ENCODE measurements at regions not wholly inside any gene's neighbourhood (a gene's known extent, or its start where the extent isn't known, plus 50 kb on each side); places are given as distances from the start of the nearest gene placed in this dataset.

DNA sequence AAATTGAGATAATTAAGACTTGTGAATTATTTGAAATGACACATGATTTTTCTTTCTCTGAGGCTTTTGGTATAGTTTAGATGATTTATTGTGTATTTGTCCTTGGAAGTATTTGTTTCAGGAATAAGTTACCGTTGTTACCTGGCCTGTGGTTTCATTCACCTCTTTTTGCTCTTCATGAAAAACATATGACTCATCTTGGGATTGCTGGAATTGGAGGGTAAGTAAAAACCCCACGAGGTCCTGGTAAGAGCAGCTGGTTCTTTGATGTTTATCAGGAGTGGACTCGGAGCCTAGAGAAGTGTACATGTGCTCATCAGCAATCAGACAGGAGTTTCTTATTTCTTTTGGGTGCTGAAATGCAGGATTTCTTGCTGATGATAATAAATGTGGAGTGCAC lies 275.3 kb downstream of the PSAT1 start:
- Histone ChIP-seq H2AFZ (ENCODE audit: low read length) (no peak overlapping the region), H3K27ac (ENCODE audit: insufficient read depth, low read length) (no peak overlapping the region), H3K9me3 (ENCODE audit: control insufficient read depth, insufficient read depth, low read depth, low read length) (no peaks in the 10 kb centered on the region), H3K79me2 (ENCODE audit: control insufficient read depth, insufficient read depth, low read length) (no peaks in the 10 kb centered on the region), H3K4me1 (ENCODE audit: control insufficient read depth, extremely low read depth, insufficient read depth, low read length) (no peaks in the 10 kb centered on the region), H3K27me3 (ENCODE audit: control insufficient read depth, insufficient read depth, low read length) (no peaks in the 10 kb centered on the region), H4K20me1 (ENCODE audit: control insufficient read depth, extremely low read depth, insufficient read depth, low read length) (no peaks in the 10 kb centered on the region), H3K9ac (ENCODE audit: insufficient read depth, low read length) (no peak overlapping the region), H3K4me2 (ENCODE audit: extremely low read depth, insufficient read depth, low read length) (no peak overlapping the region), H3K36me3 (ENCODE audit: control insufficient read depth, insufficient read depth, low read length) (no peaks in the 10 kb centered on the region), H3K4me3 (replicated peaks in 1 of 4; ENCODE audit: control extremely low read depth in 1 of 4, insufficient read depth in 1 of 4, low read depth in 3 of 4, low read length in 4 of 4) (no peak overlapping the region)
- no peak for DNase-seq (ENCODE audit: low read depth in 2 of 2)
- TF ChIP-seq CTCF (conservative IDR thresholded peaks at IDR 0.05 in 1 of 2, IDR thresholded peaks at IDR 0.05 in 1 of 2; ENCODE audit: low read depth in 1 of 2, low read length in 2 of 2) (no peak), EZH2 (IDR thresholded peaks at IDR 0.05; ENCODE audit: low read length, missing control alignments) (no peak)

DNA sequence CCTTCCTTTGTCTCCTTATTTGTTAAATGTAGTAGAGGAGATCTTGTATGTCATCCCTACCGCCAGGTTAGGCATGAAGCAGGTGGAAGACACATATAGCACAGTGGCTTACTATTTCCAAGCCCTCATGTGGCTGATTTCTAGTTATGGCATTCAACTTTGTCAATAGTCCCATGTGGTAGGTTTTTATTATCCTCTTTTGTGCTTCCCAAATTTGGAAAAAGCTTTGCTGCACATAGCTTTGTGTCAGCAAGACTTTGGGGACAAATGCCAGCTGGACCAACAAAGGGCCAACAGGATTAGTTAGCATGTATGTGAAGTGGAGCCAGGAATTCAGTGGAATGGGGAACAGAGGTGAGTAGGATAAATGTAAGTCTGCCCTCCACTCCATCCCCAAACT lies 276.3 kb downstream of the PSAT1 start:
- Histone ChIP-seq H3K4me3 (replicated peaks in 1 of 4; ENCODE audit: control extremely low read depth in 1 of 4, insufficient read depth in 1 of 4, low read depth in 3 of 4, low read length in 4 of 4) (no peak overlapping the region), H2AFZ (ENCODE audit: low read length) (no peak overlapping the region), H3K4me1 (ENCODE audit: control insufficient read depth, extremely low read depth, insufficient read depth, low read length) (no peaks in the 10 kb centered on the region), H3K9me3 (ENCODE audit: control insufficient read depth, insufficient read depth, low read depth, low read length) (no peaks in the 10 kb centered on the region), H3K4me2 (ENCODE audit: extremely low read depth, insufficient read depth, low read length) (no peak overlapping the region), H3K9ac (ENCODE audit: insufficient read depth, low read length) (no peak overlapping the region), H3K27me3 (ENCODE audit: control insufficient read depth, insufficient read depth, low read length) (no peaks in the 10 kb centered on the region), H3K27ac (ENCODE audit: insufficient read depth, low read length) (no peak overlapping the region), H3K36me3 (ENCODE audit: control insufficient read depth, insufficient read depth, low read length) (no peaks in the 10 kb centered on the region), H3K79me2 (ENCODE audit: control insufficient read depth, insufficient read depth, low read length) (no peaks in the 10 kb centered on the region), H4K20me1 (ENCODE audit: control insufficient read depth, extremely low read depth, insufficient read depth, low read length) (no peaks in the 10 kb centered on the region)
- DNase-seq (ENCODE audit: low read depth in 2 of 2) = no peak
- TF ChIP-seq CTCF (conservative IDR thresholded peaks at IDR 0.05 in 1 of 2, IDR thresholded peaks at IDR 0.05 in 1 of 2; ENCODE audit: low read depth in 1 of 2, low read length in 2 of 2) = no peak
- TF ChIP-seq EZH2 (IDR thresholded peaks at IDR 0.05; ENCODE audit: low read length, missing control alignments) = no peak

GRCh38 chr9:78573669-78574068 lies 276.7 kb downstream of the PSAT1 start:
- Histone ChIP-seq H4K20me1 (ENCODE audit: control insufficient read depth, extremely low read depth, insufficient read depth, low read length) (no peaks in the 10 kb centered on the region), H3K36me3 (ENCODE audit: control insufficient read depth, insufficient read depth, low read length) (no peaks in the 10 kb centered on the region), H3K79me2 (ENCODE audit: control insufficient read depth, insufficient read depth, low read length) (no peaks in the 10 kb centered on the region), H3K4me1 (ENCODE audit: control insufficient read depth, extremely low read depth, insufficient read depth, low read length) (no peaks in the 10 kb centered on the region), H3K27me3 (ENCODE audit: control insufficient read depth, insufficient read depth, low read length) (no peaks in the 10 kb centered on the region), H3K9ac (ENCODE audit: insufficient read depth, low read length) (no peak overlapping the region), H2AFZ (ENCODE audit: low read length) (no peak overlapping the region), H3K4me2 (ENCODE audit: extremely low read depth, insufficient read depth, low read length) (no peak overlapping the region), H3K9me3 (ENCODE audit: control insufficient read depth, insufficient read depth, low read depth, low read length) (no peaks in the 10 kb centered on the region), H3K4me3 (replicated peaks in 1 of 4; ENCODE audit: control extremely low read depth in 1 of 4, insufficient read depth in 1 of 4, low read depth in 3 of 4, low read length in 4 of 4) (no peak overlapping the region), H3K27ac (ENCODE audit: insufficient read depth, low read length) (no peak overlapping the region)
- no peak for DNase-seq (ENCODE audit: low read depth in 2 of 2)
- TF ChIP-seq EZH2 (IDR thresholded peaks at IDR 0.05; ENCODE audit: low read length, missing control alignments) (no peak), CTCF (conservative IDR thresholded peaks at IDR 0.05 in 1 of 2, IDR thresholded peaks at IDR 0.05 in 1 of 2; ENCODE audit: low read depth in 1 of 2, low read length in 2 of 2) (no peak)
